Smooth muscle cell (in vitro differentiated cells): ENCODE measurements at regions not wholly inside any gene's neighbourhood (a gene's known extent, or its start where the extent isn't known, plus 50 kb on each side); places are given as distances from the start of the nearest gene placed in this dataset.
"Not testable (repeated sequence)": the region's sequence is repeated elsewhere in the genome, so short reads cannot be mapped to it uniquely, and the experiment has no call there.

Experiments
- DNase-seq: peaks from one replicate; lab custom pipeline; 2025; ENCODE audit not compliant: unreplicated experiment; lab: John Stamatoyannopoulos, UW
- H2AFZ ChIP-seq: fragments of 200-600 bp; sonication (generic); 2 replicates; pipeline ENCODE4 v1.6.0; 2016; ENCODE audit warnings: antibody characterized with exemption, low read depth, mild to moderate bottlenecking
- H3F3A ChIP-seq: fragments of 200-600 bp; sonication (generic); 2 replicates; pipeline ENCODE4 v1.6.0; 2017; ENCODE audit warnings: antibody characterized with exemption, low read depth
- H3K27ac ChIP-seq: fragments of 200-600 bp; sonication (generic); 2 replicates; pipeline ENCODE4 v1.5.1; 2016; ENCODE audit warnings: low read depth, mild to moderate bottlenecking
- H3K27me3 ChIP-seq: fragments of 200-600 bp; sonication (generic); 2 replicates; pipeline ENCODE4 v1.6.1; 2016; ENCODE audit warnings: low read depth, mild to moderate bottlenecking
- H3K36me3 ChIP-seq: fragments of 200-600 bp; sonication (generic); 2 replicates; pipeline ENCODE4 v1.5.1; 2016; ENCODE audit warnings: low read depth
- H3K4me1 ChIP-seq: fragments of 200-600 bp; sonication (generic); 2 replicates; pipeline ENCODE4 v1.5.1; 2016; ENCODE audit warnings: low read depth
- H3K4me2 ChIP-seq: fragments of 200-600 bp; sonication (generic); 2 replicates; pipeline ENCODE4 v1.6.0; 2016; ENCODE audit warnings: mild to moderate bottlenecking
- H3K4me3 ChIP-seq: fragments of 200-600 bp; sonication (generic); 2 replicates; pipeline ENCODE4 v1.5.1; 2016; ENCODE audit warnings: mild to moderate bottlenecking
- H3K79me2 ChIP-seq: fragments of 200-600 bp; sonication (generic); 2 replicates; pipeline ENCODE4 v1.6.0; 2016; ENCODE audit warnings: low read depth, mild to moderate bottlenecking
- H3K9ac ChIP-seq: fragments of 200-600 bp; sonication (generic); 2 replicates; pipeline ENCODE4 v1.6.0; 2016; ENCODE audit warnings: low read depth
- H3K9me3 ChIP-seq: fragments of 200-600 bp; sonication (generic); replicated peaks from 2 replicates; pipeline ENCODE4 v1.5.1; 2016; ENCODE audit warnings: low read depth
- H4K20me1 ChIP-seq: fragments of 200-600 bp; sonication (generic); 2 replicates; pipeline ENCODE4 v1.6.0; 2016; ENCODE audit warnings: low read depth
- WGBS: methylation state at CpG from one replicate; pipeline ENCODE4 v1.1.7; 2016; ENCODE audit warnings: low lambda C conversion rate; 5-methylcytosine and 5-hydroxymethylcytosine counted together
- TF ChIP-seq, protein P1 (sequence below): fragments of 200-600 bp; sonication (generic); IDR thresholded peaks from 2 replicates; pipeline ENCODE4 v1.5.1; 2017; ENCODE audit warnings: borderline replicate concordance, mild to moderate bottlenecking, antibody characterized with exemption; ENCODE audit not compliant: insufficient read depth, poor library complexity, severe bottlenecking

DNA sequence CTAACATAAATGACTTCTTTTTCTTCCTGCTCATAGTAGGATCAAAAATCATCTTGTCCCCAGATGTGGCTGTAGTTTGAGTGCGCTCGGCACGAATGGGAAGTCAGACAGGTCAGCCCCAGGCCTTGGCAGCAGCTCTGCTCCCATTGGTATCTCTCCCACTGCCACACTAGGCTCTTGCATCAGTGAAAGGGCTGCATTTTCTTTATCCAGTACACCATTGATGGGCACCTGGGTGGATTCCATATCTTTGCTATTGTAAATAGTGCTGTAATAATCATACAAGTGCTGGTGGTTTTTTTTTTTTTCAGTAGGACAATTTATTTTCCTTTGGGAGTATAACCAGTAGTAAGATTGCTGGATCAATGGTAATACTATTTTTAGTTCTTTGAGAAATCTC lies 865.5 kb downstream of the CCDC85A start:
- Histone ChIP-seq H2AFZ (no peak overlapping the region), H3K36me3 (no peaks in the 10 kb centered on the region), H4K20me1 (no peaks in the 10 kb centered on the region), H3F3A (no peaks in the 10 kb centered on the region), H3K9ac (no peak overlapping the region), H3K4me1 (no peaks in the 10 kb centered on the region), H3K4me2 (no peak overlapping the region), H3K9me3 (no peaks in the 10 kb centered on the region), H3K79me2 (no peaks in the 10 kb centered on the region), H3K27me3 (no peaks in the 10 kb centered on the region), H3K4me3 (no peak overlapping the region), H3K27ac (no peak overlapping the region)
- no peak for DNase-seq
- TF ChIP-seq, protein P1, sequence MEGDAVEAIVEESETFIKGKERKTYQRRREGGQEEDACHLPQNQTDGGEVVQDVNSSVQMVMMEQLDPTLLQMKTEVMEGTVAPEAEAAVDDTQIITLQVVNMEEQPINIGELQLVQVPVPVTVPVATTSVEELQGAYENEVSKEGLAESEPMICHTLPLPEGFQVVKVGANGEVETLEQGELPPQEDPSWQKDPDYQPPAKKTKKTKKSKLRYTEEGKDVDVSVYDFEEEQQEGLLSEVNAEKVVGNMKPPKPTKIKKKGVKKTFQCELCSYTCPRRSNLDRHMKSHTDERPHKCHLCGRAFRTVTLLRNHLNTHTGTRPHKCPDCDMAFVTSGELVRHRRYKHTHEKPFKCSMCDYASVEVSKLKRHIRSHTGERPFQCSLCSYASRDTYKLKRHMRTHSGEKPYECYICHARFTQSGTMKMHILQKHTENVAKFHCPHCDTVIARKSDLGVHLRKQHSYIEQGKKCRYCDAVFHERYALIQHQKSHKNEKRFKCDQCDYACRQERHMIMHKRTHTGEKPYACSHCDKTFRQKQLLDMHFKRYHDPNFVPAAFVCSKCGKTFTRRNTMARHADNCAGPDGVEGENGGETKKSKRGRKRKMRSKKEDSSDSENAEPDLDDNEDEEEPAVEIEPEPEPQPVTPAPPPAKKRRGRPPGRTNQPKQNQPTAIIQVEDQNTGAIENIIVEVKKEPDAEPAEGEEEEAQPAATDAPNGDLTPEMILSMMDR = no peak
- 96% methylated on average over 3 of the region's 3 CpGs for WGBS

DNA sequence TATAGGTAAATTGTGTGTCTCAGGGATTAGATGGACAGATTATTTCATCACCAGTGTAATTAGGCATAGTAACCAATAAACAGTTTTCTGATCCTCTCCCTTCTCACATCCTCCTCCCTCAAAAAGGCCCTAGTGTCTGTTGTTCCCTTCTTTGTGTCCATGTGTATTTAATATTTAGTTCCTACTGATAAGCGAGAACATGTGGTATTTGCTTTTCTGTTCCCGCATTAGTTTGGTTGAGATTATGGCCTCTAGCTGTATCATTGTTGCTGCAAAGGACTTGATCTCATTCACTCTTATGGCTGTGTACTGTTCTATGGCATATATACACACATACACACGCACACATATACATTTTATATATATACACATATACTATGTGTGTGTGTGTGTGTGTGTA lies 866.2 kb downstream of the CCDC85A start:
- H3K4me3 ChIP-seq = no peak overlapping the region
- 89% methylated on average over 3 of the region's 3 CpGs for WGBS
- H3K4me1 ChIP-seq = no peaks in the 10 kb centered on the region
- H3K9ac ChIP-seq = no peak overlapping the region
- no peaks in the 10 kb centered on the region for H3K27me3 ChIP-seq
- TF ChIP-seq, protein P1 = no peak
- H3K9me3 ChIP-seq = no peaks in the 10 kb centered on the region
- no peaks in the 10 kb centered on the region for H4K20me1 ChIP-seq
- no peak overlapping the region for H3K4me2 ChIP-seq
- H3K79me2 ChIP-seq = no peaks in the 10 kb centered on the region
- H3F3A ChIP-seq = no peaks in the 10 kb centered on the region
- no peak overlapping the region for H2AFZ ChIP-seq
- H3K36me3 ChIP-seq = no peaks in the 10 kb centered on the region
- no peak overlapping the region for H3K27ac ChIP-seq
- DNase-seq = no peak

DNA sequence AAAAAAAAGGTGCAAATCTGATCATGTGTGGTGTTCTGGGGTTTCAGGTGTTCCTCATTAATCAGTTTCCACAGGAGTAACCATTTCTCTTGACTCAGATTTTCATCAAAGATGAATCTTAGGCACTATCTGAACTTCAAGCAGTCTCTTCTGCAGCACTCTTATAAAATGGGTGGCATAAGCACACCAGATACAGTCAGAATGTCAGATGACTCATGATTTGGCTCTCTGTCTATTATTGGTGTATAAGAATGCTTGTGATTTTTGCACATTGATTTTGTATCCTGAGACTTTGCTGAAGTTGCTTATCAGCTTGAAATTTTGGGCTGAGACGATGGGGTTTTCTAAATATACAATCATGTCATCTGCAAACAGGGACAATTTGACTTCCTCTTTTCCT lies 882.5 kb downstream of the CCDC85A start:
- H3K27ac ChIP-seq, H3K36me3 ChIP-seq, H4K20me1 ChIP-seq, H3K79me2 ChIP-seq, H3K9me3 ChIP-seq, DNase-seq, H3K4me3 ChIP-seq, H3K27me3 ChIP-seq, H2AFZ ChIP-seq, H3F3A ChIP-seq, H3K9ac ChIP-seq, H3K4me1 ChIP-seq, H3K4me2 ChIP-seq: not testable (repeated sequence)
- WGBS = 86% methylated on average over 1 of the region's 1 CpG

DNA sequence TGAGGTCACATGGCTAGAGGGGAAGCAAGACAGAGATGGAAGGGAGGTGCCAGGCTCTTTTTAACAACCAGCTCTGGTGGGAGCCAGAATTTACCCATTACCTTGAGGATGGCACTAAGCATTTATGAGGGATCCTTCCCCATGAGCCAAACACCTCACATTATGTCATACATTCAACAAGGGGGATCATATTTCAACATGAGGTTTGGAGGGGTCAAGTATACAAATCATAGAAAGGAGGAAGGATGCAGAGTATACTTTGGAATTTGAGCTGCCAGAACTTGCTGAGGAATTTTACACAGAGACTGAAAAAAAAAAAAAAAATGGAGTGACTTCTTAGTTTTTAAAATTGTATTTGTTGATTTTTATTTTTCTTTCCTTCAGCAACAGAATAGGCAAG lies 891.4 kb downstream of the CCDC85A start:
- H2AFZ ChIP-seq = no peak overlapping the region
- TF ChIP-seq, protein P1 = no peak
- no peak overlapping the region for H3K4me3 ChIP-seq
- H3K9me3 ChIP-seq = no peaks in the 10 kb centered on the region
- H3K9ac ChIP-seq = no peak overlapping the region
- no peaks in the 10 kb centered on the region for H4K20me1 ChIP-seq
- no peaks in the 10 kb centered on the region for H3K36me3 ChIP-seq
- H3K27ac ChIP-seq = no peak overlapping the region
- H3F3A ChIP-seq = no peaks in the 10 kb centered on the region
- no peak overlapping the region for H3K4me2 ChIP-seq
- DNase-seq = no peak
- no peaks in the 10 kb centered on the region for H3K79me2 ChIP-seq
- H3K27me3 ChIP-seq = no peaks in the 10 kb centered on the region
- no peaks in the 10 kb centered on the region for H3K4me1 ChIP-seq
